H1 (cell line): ENCODE measurements at regions not wholly inside any gene's neighbourhood (a gene's known extent, or its start where the extent isn't known, plus 50 kb on each side); places are given as distances from the start of the nearest gene placed in this dataset.

Experiments used
- CTCF ChIA-PET: fragments of 300-600 bp; sonication (Branson Sonifier 250); formaldehyde crosslinking; loops from one replicate; lab custom pipeline; 2021; ENCODE audit not compliant: partially characterized antibody; lab: Charles Lee
- POLR2A ChIA-PET: fragments of 300-600 bp; sonication (Branson Sonifier 250); formaldehyde crosslinking; loops from one replicate; lab custom pipeline; 2021; ENCODE audit warnings: inconsistent platforms; ENCODE audit not compliant: partially characterized antibody; lab: Charles Lee
- DNase-seq, 2 experiments: peaks; one replicate each; pipeline versions ENCODE4 v3.0.0 to v3.0.0-alpha.2; 2010 to 2022; ENCODE audit warnings: low spot score in 2 of 2, low read depth in 1 of 2, mixed read lengths in 1 of 2
- FAIRE-seq: peaks from 2 replicates; lab custom pipeline; 2011; peaks lifted over from hg19 to GRCh38; lab: Jason Lieb, UNC
- H2AFZ ChIP-seq: 2 replicates; pipeline ENCODE4 v1.8.1; 2012; ENCODE audit warnings: low read length, inconsistent platforms
- H2AK5ac ChIP-seq: 2 replicates; pipeline ENCODE4 v1.6.1; 2013; ENCODE audit warnings: low read depth, low read length
- H2BK120ac ChIP-seq: replicated peaks from 2 replicates; pipeline ENCODE3; 2013; ENCODE audit warnings: low read depth, low read length, inconsistent platforms
- H2BK12ac ChIP-seq: 2 replicates; pipeline ENCODE4 v1.6.1; 2013; ENCODE audit warnings: low read depth, low read length
- H2BK15ac ChIP-seq: 2 replicates; pipeline ENCODE4 v1.6.1; 2013; ENCODE audit warnings: low read length
- H2BK20ac ChIP-seq: 2 replicates; pipeline ENCODE4 v1.6.1; 2013; ENCODE audit warnings: low read length
- H2BK5ac ChIP-seq: 2 replicates; pipeline ENCODE4 v1.6.1; 2013; ENCODE audit warnings: low read depth, low read length
- H3K14ac ChIP-seq: 2 replicates; pipeline ENCODE4 v1.6.1; 2013; ENCODE audit warnings: inconsistent platforms; ENCODE audit not compliant: insufficient read length
- H3K18ac ChIP-seq: 2 replicates; pipeline ENCODE4 v1.6.1; 2013; ENCODE audit warnings: low read length; ENCODE audit errors: extremely low read depth
- H3K23ac ChIP-seq: 2 replicates; pipeline ENCODE4 v1.6.1; 2013; ENCODE audit warnings: inconsistent platforms; ENCODE audit not compliant: insufficient read length
- H3K23me2 ChIP-seq: 2 replicates; pipeline ENCODE4 v1.6.1; 2013; ENCODE audit warnings: low read depth, low read length
- H3K27ac ChIP-seq: 2 replicates; pipeline ENCODE4 v1.6.1; 2011; ENCODE audit warnings: low read depth, low read length, inconsistent platforms
- H3K27me3 ChIP-seq, 4 experiments: replicated peaks in 1 of 4; 1 replicate in 1 of 4; 2 replicates in 3 of 4; pipeline versions ENCODE4 v1.6.1 to v1.8.1; 2011 to 2013; ENCODE audit warnings: low read length in 3 of 4, mild to moderate bottlenecking in 3 of 4, inconsistent platforms in 2 of 4, mixed read lengths in 2 of 4, moderate library complexity in 1 of 4; ENCODE audit not compliant: control insufficient read depth in 3 of 4, insufficient read depth in 3 of 4; ENCODE audit errors: extremely low read depth in 1 of 4
- H3K36me3 ChIP-seq, 4 experiments: 2 replicates each; pipeline versions ENCODE4 v1.6.1 to v1.8.1; 2011 to 2013; ENCODE audit warnings: mild to moderate bottlenecking in 4 of 4, low read length in 3 of 4, moderate library complexity in 2 of 4, control low read depth in 1 of 4, inconsistent platforms in 1 of 4; ENCODE audit not compliant: insufficient read depth in 4 of 4, control insufficient read depth in 2 of 4
- H3K4ac ChIP-seq: replicated peaks from 2 replicates; pipeline ENCODE3; 2013; ENCODE audit warnings: low read length, low read depth, mixed read lengths, inconsistent platforms; ENCODE audit not compliant: insufficient read length
- H3K4me1 ChIP-seq, 4 experiments: replicated peaks in 1 of 4; 1 replicate in 1 of 4; 2 replicates in 3 of 4; pipeline versions ENCODE4 v1.6.1 to v1.8.1; 2011 to 2013; ENCODE audit warnings: low read length in 3 of 4, inconsistent platforms in 2 of 4, mixed read lengths in 1 of 4; ENCODE audit not compliant: insufficient read depth in 4 of 4, control insufficient read depth in 3 of 4
- H3K4me2 ChIP-seq, 2 experiments: 2 replicates each; pipeline versions ENCODE4 v1.6.1 to v1.8.1; 2011 to 2013; ENCODE audit warnings: low read depth in 2 of 2, low read length in 2 of 2, control low read depth in 1 of 2, inconsistent platforms in 1 of 2, mild to moderate bottlenecking in 1 of 2; ENCODE audit not compliant: insufficient read depth in 1 of 2
- H3K4me3 ChIP-seq, 4 experiments: fragments of 200-600, 300-600 bp in 1 of 4; sonication (generic), shearing (Covaris generic), sonication (Bioruptor Twin) in 1 of 4; 2 replicates each; pipeline versions ENCODE4 v1.5.1 to v1.8.1; 2011 to 2016; ENCODE audit warnings: low read length in 4 of 4, low read depth in 3 of 4, control low read depth in 2 of 4, inconsistent platforms in 2 of 4, mild to moderate bottlenecking in 2 of 4, mixed read lengths in 1 of 4, moderate library complexity in 1 of 4; ENCODE audit not compliant: insufficient read depth in 2 of 4; ENCODE audit errors: extremely low read depth in 1 of 4
- H3K56ac ChIP-seq: replicated peaks from 2 replicates; pipeline ENCODE3; 2013; ENCODE audit warnings: low read depth, mild to moderate bottlenecking, mixed read lengths, low read length, inconsistent platforms; ENCODE audit not compliant: insufficient read length
- H3K79me1 ChIP-seq: 2 replicates; pipeline ENCODE4 v1.6.1; 2013; ENCODE audit warnings: low read depth, low read length, control low read depth
- H3K79me2 ChIP-seq, 2 experiments: 2 replicates each; pipeline versions ENCODE4 v1.6.1 to v1.8.1; 2012 to 2013; ENCODE audit warnings: low read length in 2 of 2, mild to moderate bottlenecking in 2 of 2, inconsistent platforms in 1 of 2; ENCODE audit not compliant: insufficient read depth in 2 of 2, control insufficient read depth in 1 of 2
- H3K9ac ChIP-seq, 4 experiments: replicated peaks in 1 of 4; 1 replicate in 1 of 4; 2 replicates in 3 of 4; pipeline versions ENCODE4 v1.6.1 to v1.8.1; 2011 to 2013; ENCODE audit warnings: low read depth in 3 of 4, low read length in 3 of 4, control low read depth in 2 of 4, mild to moderate bottlenecking in 2 of 4, moderate library complexity in 2 of 4, inconsistent platforms in 1 of 4; ENCODE audit errors: extremely low read depth in 1 of 4
- H3K9me3 ChIP-seq, 2 experiments: 2 replicates each; pipeline versions ENCODE4 v1.6.1 to v1.8.1; 2012 to 2013; ENCODE audit warnings: mild to moderate bottlenecking in 2 of 2, moderate library complexity in 2 of 2, control low read depth in 1 of 2, inconsistent platforms in 1 of 2, low read depth in 1 of 2, low read length in 1 of 2, mixed read lengths in 1 of 2; ENCODE audit not compliant: insufficient read depth in 2 of 2
- H4K20me1 ChIP-seq, 2 experiments: replicated peaks in 1 of 2; 2 replicates each; pipeline versions ENCODE3 to v1.8.1; 2011 to 2013; ENCODE audit warnings: inconsistent platforms in 2 of 2, low read length in 2 of 2, mild to moderate bottlenecking in 1 of 2; ENCODE audit not compliant: insufficient read depth in 2 of 2, control insufficient read depth in 1 of 2
- H4K5ac ChIP-seq: 2 replicates; pipeline ENCODE4 v1.6.1; 2013; ENCODE audit warnings: low read length, low read depth, mixed read lengths, inconsistent platforms; ENCODE audit not compliant: insufficient read length
- H4K8ac ChIP-seq: 2 replicates; pipeline ENCODE4 v1.8.0; 2013; ENCODE audit warnings: mild to moderate bottlenecking, moderate library complexity, low read length, inconsistent platforms; ENCODE audit not compliant: insufficient read depth; ENCODE audit errors: extremely low read depth
- H4K91ac ChIP-seq: replicated peaks from 2 replicates; pipeline ENCODE3; 2013; ENCODE audit warnings: low read length, mixed read lengths, inconsistent platforms; ENCODE audit not compliant: insufficient read length
- EGR1 ChIP-seq: IDR thresholded peaks from 2 replicates; pipeline ENCODE4 v1.6.1; 2011; ENCODE audit warnings: low read depth, low read length, borderline replicate concordance
- SRF ChIP-seq: IDR thresholded peaks from 2 replicates; pipeline ENCODE4 v1.6.1; 2011; ENCODE audit warnings: mild to moderate bottlenecking, low read depth, low read length, moderate library complexity
- TAF1 ChIP-seq: IDR thresholded peaks from 2 replicates; pipeline ENCODE4 v1.6.1; 2011; ENCODE audit warnings: mild to moderate bottlenecking, low read depth, low read length
- ZNF274 ChIP-seq: IDR thresholded peaks from 2 replicates; pipeline ENCODE4 v1.7.0; 2012; ENCODE audit warnings: low read length, borderline replicate concordance; ENCODE audit errors: extremely low read depth
- WGBS, 2 experiments: shearing (Covaris generic) in 1 of 2; methylation state at CpG; one replicate each; pipeline versions ENCODE4 v1.1.6 to v1.1.7; 2013 to 2015; ENCODE audit warnings: low lambda C conversion rate in 2 of 2, mixed read lengths in 2 of 2, inconsistent platforms in 1 of 2, low coverage in 1 of 2, missing lambda C conversion rate in 1 of 2; ENCODE audit not compliant: insufficient replicate concordance in 2 of 2, insufficient coverage in 1 of 2, insufficient read length in 1 of 2; ENCODE audit errors: extremely low coverage in 1 of 2, missing lambda C conversion rate in 1 of 2; 5-methylcytosine and 5-hydroxymethylcytosine counted together

- ChIA-PET POLR2A (no interaction called here), CTCF (no interaction called here)
- Histone ChIP-seq H3K14ac (no peak overlapping the region), H3K9me3 (peaks cover 3 to 4% of the 10 kb centered on the region in 2 experiments; a peak in 1 of 4 replicates), H3K79me1 (no peaks in the 10 kb centered on the region), H3K36me3 (no peaks in the 10 kb centered on the region), H4K8ac (no peak overlapping the region), H3K4me2 (no peak overlapping the region), H2BK5ac (no peak overlapping the region), H3K79me2 (no peaks in the 10 kb centered on the region), H3K9ac (no peak overlapping the region), H4K91ac (no peak overlapping the region), H3K56ac (no peak overlapping the region), H4K5ac (no peak overlapping the region), H3K27me3 (no peaks in the 10 kb centered on the region), H2BK120ac (no peak overlapping the region), H2BK15ac (no peak overlapping the region), H3K4me3 (no peak overlapping the region), H3K23me2 (no peaks in the 10 kb centered on the region), H2BK12ac (no peak overlapping the region), H3K27ac (no peak overlapping the region), H2AK5ac (no peak overlapping the region), H2AFZ (no peak overlapping the region), H3K23ac (no peak overlapping the region), H3K4ac (no peak overlapping the region), H3K4me1 (no peaks in the 10 kb centered on the region), H4K20me1 (no peaks in the 10 kb centered on the region), H3K18ac (no peak overlapping the region), H2BK20ac (no peak overlapping the region)
- FAIRE-seq = no peak
- DNase-seq = no peak
- WGBS, 2 experiments = 82% methylated on average over 1 of the region's 1 CpG; no CpG with 5 or more reads in 1 of the 2 experiments
- TF ChIP-seq TAF1 = no peak
- no peak for TF ChIP-seq EGR1
- no peak for TF ChIP-seq SRF
- no peak for TF ChIP-seq ZNF274
These were observed 902.7 kb upstream of the ZEB2 start for GRCh38 chr2:145422576-145422975.
